GM23248 (cell line): ENCODE measurements at regions not wholly inside any gene's neighbourhood (a gene's known extent, or its start where the extent isn't known, plus 50 kb on each side); places are given as distances from the start of the nearest gene placed in this dataset.

Source experiments
- EZH2 ChIP-seq: fragments of 200-600 bp; sonication (generic); IDR thresholded peaks from 2 replicates; pipeline ENCODE4 v1.6.1; 2018; ENCODE audit warnings: antibody characterized with exemption, mild to moderate bottlenecking; ENCODE audit not compliant: insufficient read depth, poor library complexity, severe bottlenecking
- EZH2phosphoT487 ChIP-seq: fragments of 200-600 bp; sonication (generic); IDR thresholded peaks from 2 replicates; pipeline ENCODE4 v1.6.1; 2018; ENCODE audit warnings: antibody characterized with exemption, moderate library complexity, mild to moderate bottlenecking, low read depth; ENCODE audit not compliant: insufficient read depth

DNA sequence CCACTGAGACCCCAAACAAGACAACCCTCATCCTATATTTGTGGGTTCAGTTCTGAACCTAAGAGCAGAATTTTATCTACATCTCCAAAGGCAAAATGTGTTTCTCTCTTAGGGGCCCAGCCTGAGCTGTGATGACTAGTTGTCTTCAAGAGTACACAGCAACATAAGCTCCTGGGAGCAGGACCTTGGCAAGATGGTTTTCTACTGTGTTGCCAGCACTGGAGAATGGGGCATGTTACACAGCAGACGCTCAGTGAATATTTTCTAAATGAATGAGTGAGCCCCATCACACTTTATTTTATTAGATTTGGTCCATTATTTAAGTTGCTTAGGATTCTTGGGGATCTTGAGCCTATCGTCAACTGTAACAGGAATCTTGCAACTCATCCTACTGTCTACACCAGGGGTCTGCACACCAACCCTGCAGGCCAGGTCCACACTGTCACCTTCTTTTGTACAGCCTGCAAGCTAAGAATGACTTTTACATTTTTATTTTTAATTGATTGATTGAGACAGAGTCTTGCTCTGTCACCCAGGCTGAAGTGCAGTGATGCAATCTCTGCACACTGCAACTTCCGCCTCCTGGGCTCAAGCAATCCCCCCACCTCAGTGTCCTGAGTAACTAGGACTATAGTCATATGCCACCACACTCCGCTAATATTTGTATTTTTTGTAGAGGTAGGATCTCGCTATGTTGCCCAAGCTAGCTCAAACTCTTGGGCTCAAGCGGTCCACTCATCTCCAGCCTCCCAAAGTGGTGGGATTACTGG is 347.1 kb downstream of the FGFR2 start:
- no peak for TF ChIP-seq EZH2phosphoT487
- TF ChIP-seq EZH2, result no peak
